GM18505 (cell line): ENCODE measurements at regions not wholly inside any gene's neighbourhood (a gene's known extent, or its start where the extent isn't known, plus 50 kb on each side); places are given as distances from the start of the nearest gene placed in this dataset.

ENCODE experiments used
- ATAC-seq: cut with Tn5 transposase; IDR thresholded peaks from one replicate; pipeline ENCODE4 v1.9.1; 2021; ENCODE audit not compliant: unreplicated experiment
- POLR2A ChIP-seq: IDR thresholded peaks from 4 replicates; pipeline ENCODE4 v1.6.1; 2011; ENCODE audit warnings: borderline replicate concordance; ENCODE audit not compliant: insufficient read depth, insufficient read length; ENCODE audit errors: extremely low read depth

GRCh38 chr5:118043531-118043930 is 944.8 kb downstream of the DTWD2 start:
- no peak for TF ChIP-seq POLR2A
- no peak for ATAC-seq

GRCh38 chr5:118042076-118042475 is 946.3 kb downstream of the DTWD2 start:
- TF ChIP-seq POLR2A, result no peak
- ATAC-seq, result no peak

DNA sequence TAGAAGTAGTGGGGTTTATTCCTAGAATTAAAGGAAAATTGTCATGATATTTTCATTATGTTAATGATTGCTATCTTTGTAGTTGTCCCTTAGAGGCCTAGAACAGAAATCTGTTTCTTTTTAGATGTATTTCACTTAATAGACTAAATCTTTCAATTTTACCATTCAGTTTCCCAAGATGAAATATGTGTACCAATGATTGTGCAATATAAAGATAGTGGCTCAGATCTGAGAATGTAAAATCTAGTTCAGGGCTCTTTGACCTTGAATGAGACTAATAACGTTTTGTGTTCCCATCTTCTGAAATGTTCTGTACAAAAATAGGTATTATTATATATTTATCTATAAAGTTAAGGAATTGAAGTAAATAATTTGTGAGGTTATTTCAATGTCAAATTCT is 947.9 kb downstream of the DTWD2 start:
- TF ChIP-seq POLR2A, result no peak
- ATAC-seq, result no peak

DNA sequence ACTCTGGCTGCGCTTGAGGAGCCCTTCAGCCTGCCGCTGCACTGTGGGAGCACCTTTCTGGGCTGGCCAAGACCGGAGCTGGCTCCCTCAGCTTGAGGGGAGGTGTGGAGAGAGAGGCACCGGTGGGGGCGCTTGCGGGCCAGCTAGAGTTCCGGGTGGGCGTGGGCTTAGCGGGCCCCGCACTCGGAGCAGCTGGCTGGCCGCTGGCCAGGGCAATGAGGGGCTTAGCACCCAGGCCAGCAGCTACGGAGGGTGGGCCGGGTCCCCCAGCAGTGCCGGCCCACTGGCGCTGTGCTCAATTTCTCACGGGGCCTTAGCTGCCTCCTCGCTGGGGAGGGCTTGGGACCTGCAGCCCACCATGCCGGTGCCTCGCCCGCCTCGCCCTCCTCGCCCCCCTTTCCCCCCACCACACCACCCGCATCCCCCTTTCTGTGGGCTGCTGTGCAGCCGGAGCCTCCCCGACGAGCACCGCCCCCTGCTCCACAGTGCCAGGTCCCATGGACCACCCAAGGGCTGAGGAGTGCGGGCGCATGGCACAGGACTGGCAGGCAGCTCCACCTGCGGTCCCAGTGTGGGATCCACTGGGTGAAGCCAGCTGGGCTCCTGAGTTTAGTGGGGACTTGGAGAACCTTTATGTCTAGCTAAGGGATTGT is 954.5 kb downstream of the DTWD2 start:
- TF ChIP-seq POLR2A, result no peak
- ATAC-seq, result no peak

GRCh38 chr5:118029807-118030206 is 958.5 kb downstream of the DTWD2 start:
- no peak for ATAC-seq
- TF ChIP-seq POLR2A, result no peak

DNA sequence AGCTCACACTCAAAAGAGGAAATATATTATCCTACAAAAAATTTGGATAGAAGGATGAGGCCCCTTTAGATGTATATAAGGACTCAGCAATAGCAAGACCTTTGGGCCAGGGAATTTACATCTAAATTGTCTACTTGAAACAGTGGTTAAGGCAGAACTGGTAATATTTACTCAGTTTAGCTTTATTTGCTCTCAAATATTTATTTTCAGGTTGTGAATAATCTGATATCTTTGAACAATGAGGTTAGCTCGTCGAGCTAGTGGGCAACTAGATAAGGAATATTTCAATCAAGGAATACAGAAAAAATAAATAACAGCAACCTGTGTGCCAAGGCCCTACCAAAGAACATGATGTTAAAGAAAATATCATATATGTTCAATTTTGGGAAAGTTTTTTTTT is 966.3 kb downstream of the DTWD2 start:
- no peak for ATAC-seq

DNA sequence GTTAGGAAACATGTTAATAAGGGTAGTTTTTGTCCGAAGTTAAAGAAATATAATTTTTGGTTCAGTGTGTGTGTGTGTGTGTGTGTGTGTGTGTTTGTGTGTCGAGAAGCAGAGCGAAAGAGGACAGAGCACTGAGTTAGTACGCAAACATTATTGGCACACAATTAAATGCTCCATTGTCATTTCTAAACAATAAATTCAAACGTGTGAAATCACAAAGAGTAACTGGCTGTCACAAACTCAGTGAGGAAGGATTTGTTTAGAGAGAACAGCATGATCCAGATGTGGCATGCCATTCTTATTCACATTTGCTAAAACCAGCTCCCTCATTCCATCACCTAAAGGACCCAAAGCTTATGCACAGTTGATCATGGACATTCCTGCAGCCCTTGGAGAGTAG is 970.8 kb downstream of the DTWD2 start:
- no peak for TF ChIP-seq POLR2A
- ATAC-seq, result no peak

More for the DNA sequence above, 966.3 kb downstream of the DTWD2 start:
- no peak for TF ChIP-seq POLR2A

- no peak for TF ChIP-seq POLR2A
- ATAC-seq, result no peak
These were observed 972.0 kb downstream of the DTWD2 start for GRCh38 chr5:118016396-118016795.

GRCh38 chr5:118015511-118015910 is 972.8 kb downstream of the DTWD2 start:
- no peak for TF ChIP-seq POLR2A
- ATAC-seq, result no peak

DNA sequence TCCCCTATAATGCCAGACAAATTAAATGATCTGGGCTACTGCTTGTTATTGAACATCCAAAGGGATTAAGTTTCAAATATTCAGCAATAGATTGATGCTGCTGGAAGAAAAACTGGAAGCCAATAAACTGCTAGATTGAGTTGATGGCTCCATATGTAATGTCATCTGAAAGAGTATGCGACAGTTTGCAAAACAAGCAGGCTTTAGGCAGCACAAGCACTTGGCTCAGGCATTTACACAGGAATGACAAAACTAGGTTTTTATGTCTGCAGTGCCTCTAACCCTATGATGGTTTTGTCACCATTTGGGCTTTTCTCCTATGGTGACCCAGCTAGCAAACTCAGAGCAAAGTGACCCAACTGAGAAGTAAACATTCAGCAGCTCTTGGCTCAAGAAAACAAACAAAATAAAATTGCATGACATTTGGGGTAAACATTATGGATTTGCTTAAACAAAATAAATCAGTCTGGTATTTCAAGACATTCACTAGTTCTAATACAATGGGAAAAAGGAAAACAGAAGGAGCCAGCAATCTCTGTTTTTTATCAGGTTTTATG is 978.5 kb downstream of the DTWD2 start:
- no peak for TF ChIP-seq POLR2A
- ATAC-seq, result no peak

DNA sequence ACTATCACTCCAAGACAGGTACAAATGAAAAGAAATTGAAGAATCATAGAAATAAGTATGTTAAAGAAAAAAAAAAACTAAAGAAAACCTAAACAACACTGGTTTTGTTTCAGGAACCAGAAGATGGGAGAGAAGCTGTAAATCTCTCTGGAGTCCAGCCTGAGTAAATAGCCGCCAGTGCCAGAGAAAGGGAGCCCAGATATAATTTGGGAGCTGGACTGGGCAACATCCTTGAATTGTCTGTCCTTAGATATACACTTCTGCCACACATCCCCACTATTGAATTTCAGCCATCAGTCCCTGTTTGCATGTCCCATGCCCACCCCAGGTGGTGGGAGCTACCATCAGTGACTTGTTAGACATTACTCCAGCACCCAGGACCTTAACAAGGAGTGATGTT is 979.6 kb downstream of the DTWD2 start:
- TF ChIP-seq POLR2A, result no peak
- no peak for ATAC-seq

DNA sequence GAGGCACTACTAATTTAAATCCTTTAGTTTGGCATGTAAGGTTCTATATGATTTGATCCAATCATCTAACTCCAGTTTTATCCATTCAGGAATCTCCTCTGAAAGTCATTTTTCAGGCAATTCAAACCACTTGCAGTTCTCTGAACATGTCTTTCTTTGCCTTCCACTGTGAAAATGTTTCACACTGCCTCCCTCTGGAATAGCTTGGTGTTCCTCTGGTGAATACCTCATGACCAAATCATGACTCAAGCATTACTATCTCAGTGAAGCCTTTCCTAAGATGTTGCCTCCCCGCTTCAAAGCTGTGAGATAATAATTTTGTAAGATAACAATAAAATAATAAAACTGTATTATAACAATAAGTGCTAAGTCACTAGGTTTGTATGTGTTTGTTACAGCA is 981.1 kb downstream of the DTWD2 start:
- ATAC-seq, result no peak
- TF ChIP-seq POLR2A, result no peak

- TF ChIP-seq POLR2A, result no peak
- no peak for ATAC-seq
These were observed 982.1 kb downstream of the DTWD2 start for GRCh38 chr5:118006219-118006618.

DNA sequence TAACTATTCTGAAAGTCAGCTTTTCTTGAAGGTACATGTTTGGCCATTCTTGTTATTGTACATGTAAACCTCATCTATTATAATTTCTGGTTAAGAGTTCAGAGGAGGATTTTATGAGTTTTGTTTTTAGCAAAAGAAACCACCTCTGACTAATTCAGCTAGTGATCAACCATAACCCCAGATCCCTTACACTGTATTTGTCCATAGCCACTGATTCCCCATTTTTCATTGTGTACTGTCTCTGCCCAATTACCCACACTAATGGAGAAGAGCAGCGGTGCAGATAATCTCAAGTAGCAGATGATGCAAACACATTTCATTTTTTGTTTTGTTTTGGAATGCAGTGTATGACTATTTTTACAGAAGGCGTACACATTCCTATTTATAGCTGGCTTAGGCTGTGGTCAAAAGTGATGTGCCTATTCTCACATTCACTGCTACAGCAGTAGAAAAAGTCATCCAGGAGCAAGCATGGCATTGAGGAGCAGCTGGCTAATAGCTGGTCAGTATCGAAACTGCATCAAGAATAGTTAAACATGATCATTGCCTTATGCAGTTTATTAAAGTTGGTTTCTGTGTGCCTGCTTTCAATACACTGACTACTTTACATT is 988.3 kb downstream of the DTWD2 start:
- no peak for TF ChIP-seq POLR2A
- ATAC-seq, result peak; percentile 74
